Testis (tissue), 2 donors: ENCODE measurements at regions not wholly inside any gene's neighbourhood (a gene's known extent, or its start where the extent isn't known, plus 50 kb on each side); places are given as distances from the start of the nearest gene placed in this dataset.

ENCODE experiments used
- POLR2A ChIP-seq: fragments of 450-650 bp; IDR thresholded peaks from one replicate; pipeline ENCODE4 v1.6.1; 2017; ENCODE audit warnings: antibody characterized with exemption, mild to moderate bottlenecking, moderate library complexity
- TF ChIP-seq, protein P1 (sequence below), 3 experiments: fragments of 450-650 bp in 2 of 3; fragments of 200-600 bp in 1 of 3; sonication (generic) in 1 of 3; IDR thresholded peaks; one replicate each; pipeline ENCODE4 v1.5.1; 2016 to 2019; ENCODE audit warnings: antibody characterized with exemption in 3 of 3, mild to moderate bottlenecking in 2 of 3, moderate library complexity in 1 of 3

DNA sequence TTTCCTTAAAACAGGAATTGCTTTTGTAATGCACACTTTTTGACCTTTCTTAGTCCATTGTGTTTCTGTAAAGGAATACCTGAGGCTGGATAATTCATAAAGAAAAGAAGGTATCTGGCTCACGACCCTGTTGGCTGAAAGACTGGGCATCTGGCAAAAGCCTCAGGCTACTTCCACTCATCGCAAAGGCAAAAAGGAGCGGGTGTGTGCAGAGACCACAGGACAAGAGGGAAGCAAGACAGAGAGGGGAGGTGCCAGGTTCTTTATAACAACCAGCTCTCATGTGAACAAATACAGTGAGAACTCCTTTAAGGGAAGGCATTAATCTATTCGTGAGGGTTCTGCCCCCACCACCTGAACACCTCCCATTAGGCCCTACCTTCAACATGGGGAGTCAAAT is 182.1 kb downstream of the C12orf50 start:
- TF ChIP-seq, protein P1, sequence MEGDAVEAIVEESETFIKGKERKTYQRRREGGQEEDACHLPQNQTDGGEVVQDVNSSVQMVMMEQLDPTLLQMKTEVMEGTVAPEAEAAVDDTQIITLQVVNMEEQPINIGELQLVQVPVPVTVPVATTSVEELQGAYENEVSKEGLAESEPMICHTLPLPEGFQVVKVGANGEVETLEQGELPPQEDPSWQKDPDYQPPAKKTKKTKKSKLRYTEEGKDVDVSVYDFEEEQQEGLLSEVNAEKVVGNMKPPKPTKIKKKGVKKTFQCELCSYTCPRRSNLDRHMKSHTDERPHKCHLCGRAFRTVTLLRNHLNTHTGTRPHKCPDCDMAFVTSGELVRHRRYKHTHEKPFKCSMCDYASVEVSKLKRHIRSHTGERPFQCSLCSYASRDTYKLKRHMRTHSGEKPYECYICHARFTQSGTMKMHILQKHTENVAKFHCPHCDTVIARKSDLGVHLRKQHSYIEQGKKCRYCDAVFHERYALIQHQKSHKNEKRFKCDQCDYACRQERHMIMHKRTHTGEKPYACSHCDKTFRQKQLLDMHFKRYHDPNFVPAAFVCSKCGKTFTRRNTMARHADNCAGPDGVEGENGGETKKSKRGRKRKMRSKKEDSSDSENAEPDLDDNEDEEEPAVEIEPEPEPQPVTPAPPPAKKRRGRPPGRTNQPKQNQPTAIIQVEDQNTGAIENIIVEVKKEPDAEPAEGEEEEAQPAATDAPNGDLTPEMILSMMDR (IDR thresholded peaks at IDR 0.05) = no peak
- no peak for TF ChIP-seq POLR2A
